Urinary bladder (tissue), 3 donors: ENCODE measurements at regions not wholly inside any gene's neighbourhood (a gene's known extent, or its start where the extent isn't known, plus 50 kb on each side); places are given as distances from the start of the nearest gene placed in this dataset.
"Not testable (repeated sequence)": the region's sequence is repeated elsewhere in the genome, so short reads cannot be mapped to it uniquely, and the experiment has no call there.

Experiments used
- DNase-seq: peaks from one replicate; pipeline ENCODE4 v3.0.0-alpha.2; 2015; ENCODE audit errors: extremely low spot score
- H3K27ac ChIP-seq: one replicate; pipeline ENCODE4 v1.5.1; 2013; ENCODE audit warnings: low read depth, mild to moderate bottlenecking, moderate library complexity
- H3K36me3 ChIP-seq: one replicate; pipeline ENCODE4 v1.6.1; 2013; ENCODE audit warnings: mild to moderate bottlenecking, moderate library complexity; ENCODE audit not compliant: insufficient read depth
- H3K4me1 ChIP-seq: one replicate; pipeline ENCODE4 v1.6.1; 2013; ENCODE audit warnings: mild to moderate bottlenecking, moderate library complexity; ENCODE audit not compliant: insufficient read depth
- H3K4me3 ChIP-seq: one replicate; pipeline ENCODE4 v1.5.1; 2013; ENCODE audit warnings: low read depth, low read length
- WGBS: extraction: QIAGEN DNeasy Blood & Tissue Kit; methylation state at CpG from one replicate; pipeline ENCODE4 v1.1.7; 2013; 5-methylcytosine and 5-hydroxymethylcytosine counted together
- donor health status: healthy with polysubstance abuse.
- donor health status: healthy.

DNA sequence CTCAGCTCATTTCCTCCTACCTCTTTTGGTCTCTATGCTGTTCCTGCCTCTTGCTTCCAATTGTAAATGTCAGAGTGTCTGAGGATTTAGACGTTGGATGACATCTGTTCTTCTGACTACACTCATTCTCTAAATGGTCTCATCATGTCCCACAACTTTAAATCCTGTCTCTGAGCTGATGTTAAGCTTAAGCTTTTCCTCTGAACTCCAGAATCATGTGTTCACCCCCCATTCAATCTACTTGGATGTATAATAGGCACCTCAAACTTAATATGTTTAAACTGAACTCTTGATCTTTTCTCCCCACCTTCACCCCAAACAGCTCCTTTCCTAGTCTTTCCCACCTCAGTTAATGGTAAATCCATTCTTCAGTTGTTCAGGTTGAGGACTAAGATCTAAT lies 433.6 kb downstream of the CSNK1G3 start:
- H3K4me3 ChIP-seq, result no peak overlapping the region
- H3K27ac ChIP-seq, result no peak overlapping the region
- H3K36me3 ChIP-seq, result no peaks in the 10 kb centered on the region
- WGBS, result 74% methylated on average over 1 of the region's 1 CpG
- no peak for DNase-seq
- no peaks in the 10 kb centered on the region for H3K4me1 ChIP-seq

DNA sequence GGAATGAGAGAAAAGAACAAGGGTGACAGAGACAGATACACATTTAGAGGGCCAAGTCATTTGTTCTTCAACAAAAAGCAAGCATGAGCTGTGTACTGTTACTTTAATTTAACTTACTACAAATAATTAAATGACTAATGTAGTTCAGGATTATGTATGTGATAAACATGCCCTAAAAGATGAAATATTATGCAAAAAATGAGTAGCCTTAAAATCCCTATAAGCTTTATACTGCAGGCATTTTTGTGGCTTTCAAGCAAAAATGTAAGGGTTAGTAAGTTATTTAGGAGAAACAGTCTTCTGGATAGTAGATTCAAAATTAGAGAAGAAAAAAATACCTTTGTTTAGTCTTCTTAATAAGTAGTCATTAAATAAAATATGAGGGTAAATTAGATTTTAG lies 431.2 kb downstream of the CSNK1G3 start:
- Histone ChIP-seq H3K4me3 (no peak overlapping the region), H3K36me3 (no peaks in the 10 kb centered on the region), H3K4me1 (no peaks in the 10 kb centered on the region), H3K27ac (no peak overlapping the region)
- no peak for DNase-seq

DNA sequence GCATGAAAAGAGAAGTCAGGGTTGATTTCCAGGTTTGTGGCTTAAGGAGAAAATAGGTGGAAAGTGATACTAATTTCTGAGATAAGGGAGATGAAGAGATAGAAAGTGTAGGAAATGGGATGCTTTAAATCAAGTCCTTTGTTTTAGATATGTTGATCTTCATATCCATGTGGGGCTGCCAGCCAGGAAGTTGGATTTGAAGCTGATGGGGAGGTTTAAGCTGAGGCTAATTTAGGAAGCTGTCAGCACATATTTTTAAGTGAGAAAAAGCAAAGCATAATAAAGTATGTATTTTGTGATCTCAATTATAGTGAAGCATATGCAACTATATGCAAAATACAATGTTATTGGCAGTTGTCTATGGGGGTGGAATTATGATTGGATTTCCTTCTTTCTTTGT lies 428.4 kb downstream of the CSNK1G3 start:
- no peak for DNase-seq
- Histone ChIP-seq H3K4me3 (no peak overlapping the region), H3K4me1 (no peaks in the 10 kb centered on the region), H3K27ac (no peak overlapping the region), H3K36me3 (no peaks in the 10 kb centered on the region)

DNA sequence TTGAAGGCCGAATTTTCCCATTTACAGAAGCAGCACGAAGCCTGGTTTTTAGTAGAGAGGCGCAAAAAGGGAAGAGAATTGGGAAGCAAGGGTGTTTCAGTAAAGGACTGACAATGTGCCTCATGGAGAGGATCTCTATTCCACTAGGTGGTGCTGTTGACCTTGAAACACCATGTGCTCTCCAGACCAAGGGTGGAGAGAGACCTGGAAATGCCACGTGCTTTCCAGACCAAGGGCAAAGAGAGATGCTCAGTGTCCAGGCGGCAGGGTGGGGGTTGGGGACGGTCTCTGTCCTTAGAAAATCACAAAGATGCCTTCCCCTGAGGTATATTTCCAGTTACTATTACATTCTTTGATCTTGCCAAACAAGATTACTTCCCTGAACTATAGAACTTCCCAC lies 425.3 kb downstream of the CSNK1G3 start:
- Histone ChIP-seq H3K4me3 (no peak overlapping the region), H3K27ac (no peak overlapping the region), H3K36me3 (no peaks in the 10 kb centered on the region), H3K4me1 (no peaks in the 10 kb centered on the region)
- DNase-seq, result no peak
- 71% methylated on average over 6 of the region's 6 CpGs for WGBS

DNA sequence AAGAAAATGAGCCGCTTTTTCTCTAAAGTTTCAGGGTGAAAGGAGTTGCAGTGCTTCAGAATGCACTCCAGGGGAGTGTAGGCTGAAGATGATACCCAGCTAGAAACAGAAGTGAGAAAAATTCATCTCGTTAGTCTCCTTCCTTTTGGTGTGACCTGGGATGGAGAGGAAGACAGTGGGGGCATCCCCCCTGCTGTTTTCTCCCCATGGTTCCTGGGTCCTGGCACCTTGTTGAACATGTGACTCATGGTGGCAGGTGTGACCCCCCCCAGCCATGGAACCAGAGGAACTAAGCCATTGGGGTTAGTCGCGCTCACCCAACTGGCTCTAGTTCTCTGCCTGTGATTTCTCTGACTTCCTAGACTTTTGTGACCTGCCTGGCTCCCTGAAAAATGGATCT lies 424.6 kb downstream of the CSNK1G3 start:
- H3K27ac ChIP-seq, result no peak overlapping the region
- H3K4me1 ChIP-seq, result no peaks in the 10 kb centered on the region
- no peaks in the 10 kb centered on the region for H3K36me3 ChIP-seq
- no peak overlapping the region for H3K4me3 ChIP-seq
- no peak for DNase-seq
- 98% methylated on average over 4 of the region's 4 CpGs for WGBS

DNA sequence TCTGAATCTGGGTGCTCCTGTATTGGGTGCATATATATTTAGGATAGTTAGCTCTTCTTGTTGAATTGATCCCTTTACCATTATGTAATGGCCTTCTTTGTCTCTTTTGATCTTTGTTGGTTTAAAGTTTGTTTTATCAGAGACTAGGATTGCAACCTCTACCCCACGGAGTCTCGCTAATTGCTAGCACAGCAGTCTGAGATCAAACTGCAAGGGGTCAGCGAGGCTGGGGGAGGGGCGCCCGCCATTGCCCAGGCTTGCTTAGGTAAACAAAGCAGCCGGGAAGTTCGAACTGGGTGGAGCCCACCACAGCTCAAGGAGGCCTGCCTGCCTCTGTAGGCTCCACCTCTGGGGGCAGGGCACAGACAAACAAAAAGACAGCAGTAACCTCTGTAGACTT lies 421.8 kb downstream of the CSNK1G3 start:
- H3K36me3 ChIP-seq, H3K4me3 ChIP-seq, DNase-seq, H3K4me1 ChIP-seq, H3K27ac ChIP-seq: not testable (repeated sequence)
- 65% methylated on average over 6 of the region's 7 CpGs for WGBS

DNA sequence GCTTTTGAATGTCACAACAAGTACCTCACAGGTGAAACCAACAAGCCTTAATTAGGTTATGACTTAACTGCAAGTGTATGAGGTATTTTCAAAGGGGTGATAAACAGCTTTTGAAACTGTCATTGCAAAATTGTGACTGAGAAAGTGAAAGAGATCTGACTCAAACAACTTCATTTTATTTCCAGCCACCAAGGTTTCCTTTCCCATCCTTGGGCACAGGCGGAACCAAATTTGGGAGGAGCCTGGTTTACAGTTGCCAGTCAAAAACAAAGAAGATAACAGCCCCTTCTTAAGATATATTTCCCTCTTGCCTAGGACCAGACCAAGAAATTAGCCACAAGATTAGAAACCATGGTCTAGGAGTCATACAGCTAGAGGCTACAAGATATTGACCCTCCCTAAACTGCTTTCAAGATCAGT lies 417.1 kb downstream of the CSNK1G3 start:
- Histone ChIP-seq H3K4me1 (no peaks in the 10 kb centered on the region), H3K4me3 (no peak overlapping the region), H3K27ac (no peak overlapping the region), H3K36me3 (no peaks in the 10 kb centered on the region)
- DNase-seq, result no peak
- 99% methylated on average over 1 of the region's 1 CpG for WGBS

DNA sequence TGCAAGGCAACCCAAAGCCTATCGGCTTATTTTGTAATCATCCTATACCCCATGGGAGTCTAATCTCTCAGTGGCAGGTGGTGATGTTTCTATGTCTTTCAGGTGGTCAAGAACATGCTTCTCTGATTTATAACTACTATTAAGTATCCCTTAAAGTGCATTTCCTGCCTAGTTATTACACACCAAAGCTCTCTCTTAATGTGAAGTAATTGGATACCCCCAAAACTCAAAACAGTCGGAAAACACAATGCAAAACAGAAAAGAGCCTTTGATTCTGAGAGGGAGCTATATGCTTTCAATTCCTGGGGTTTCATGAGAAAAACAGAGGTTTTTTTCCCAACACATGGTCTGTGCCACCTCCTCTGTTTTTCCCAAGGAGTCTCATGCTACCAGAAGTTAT lies 416.4 kb downstream of the CSNK1G3 start:
- DNase-seq, result no peak
- Histone ChIP-seq H3K4me1 (no peaks in the 10 kb centered on the region), H3K27ac (no peak overlapping the region), H3K4me3 (no peak overlapping the region), H3K36me3 (no peaks in the 10 kb centered on the region)
- WGBS, result 93% methylated on average over 2 of the region's 2 CpGs

DNA sequence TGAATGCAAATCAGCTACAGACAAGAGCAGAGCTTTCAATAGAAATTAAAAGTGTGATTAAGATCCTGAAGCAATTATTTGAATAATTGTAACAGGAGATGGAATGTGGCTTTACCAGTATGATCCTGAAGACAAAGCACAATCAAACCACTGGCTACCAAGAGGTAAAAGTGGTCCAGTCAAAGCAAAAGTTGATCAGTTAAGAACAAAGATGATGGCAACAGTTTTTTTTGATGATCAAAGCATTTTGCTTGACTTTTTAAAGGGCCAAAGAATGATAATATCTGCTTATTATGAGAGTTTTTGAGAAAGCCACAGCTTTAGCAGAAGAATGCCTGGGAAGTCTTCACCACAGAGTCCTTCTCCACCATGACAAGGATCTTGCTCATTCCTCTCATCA lies 409.2 kb downstream of the CSNK1G3 start:
- DNase-seq, result no peak
- no peak overlapping the region for H3K27ac ChIP-seq
- no peaks in the 10 kb centered on the region for H3K36me3 ChIP-seq
- H3K4me3 ChIP-seq, result no peak overlapping the region
- no peaks in the 10 kb centered on the region for H3K4me1 ChIP-seq

DNA sequence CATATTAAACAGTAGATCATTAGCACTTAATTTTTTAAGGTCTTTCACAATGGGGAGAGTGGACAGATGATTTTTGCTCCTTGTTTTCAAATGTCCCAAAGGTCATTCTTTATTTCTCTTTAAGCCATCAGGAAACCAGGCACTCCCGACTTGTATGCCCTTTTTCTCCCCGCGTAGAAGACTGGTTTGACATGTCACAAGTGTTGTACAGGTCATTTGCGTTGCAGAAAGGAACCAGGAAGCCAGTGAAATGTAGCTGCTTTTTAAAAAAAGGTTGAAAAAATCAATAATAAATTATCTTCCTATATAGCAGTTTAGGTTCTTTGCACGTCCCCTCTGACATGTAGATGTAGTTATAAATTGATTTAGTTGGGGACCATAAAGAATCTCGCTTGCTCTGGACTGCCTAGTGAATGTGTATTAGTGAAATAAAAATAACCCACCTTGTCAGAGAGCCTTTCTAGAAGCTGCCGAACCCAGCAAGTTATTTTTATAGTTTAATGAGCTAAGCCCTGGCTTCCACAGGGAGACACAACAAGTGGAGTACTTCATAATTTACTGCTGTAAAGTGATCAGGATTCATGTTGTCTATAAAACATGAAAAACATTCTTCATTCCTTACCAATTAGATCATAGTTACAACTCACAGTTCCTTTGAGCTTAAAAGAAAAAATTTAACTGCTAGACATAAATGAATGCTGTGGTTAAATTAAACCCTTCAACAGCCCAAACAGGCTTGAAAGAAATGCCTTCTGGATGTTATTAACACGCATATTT lies 404.6 kb downstream of the CSNK1G3 start:
- Histone ChIP-seq H3K4me1 (no peaks in the 10 kb centered on the region), H3K4me3 (no peak overlapping the region), H3K27ac (no peak overlapping the region), H3K36me3 (no peaks in the 10 kb centered on the region)
- DNase-seq, result peak; percentile 71
- WGBS, result 27% methylated on average over 8 of the region's 8 CpGs

DNA sequence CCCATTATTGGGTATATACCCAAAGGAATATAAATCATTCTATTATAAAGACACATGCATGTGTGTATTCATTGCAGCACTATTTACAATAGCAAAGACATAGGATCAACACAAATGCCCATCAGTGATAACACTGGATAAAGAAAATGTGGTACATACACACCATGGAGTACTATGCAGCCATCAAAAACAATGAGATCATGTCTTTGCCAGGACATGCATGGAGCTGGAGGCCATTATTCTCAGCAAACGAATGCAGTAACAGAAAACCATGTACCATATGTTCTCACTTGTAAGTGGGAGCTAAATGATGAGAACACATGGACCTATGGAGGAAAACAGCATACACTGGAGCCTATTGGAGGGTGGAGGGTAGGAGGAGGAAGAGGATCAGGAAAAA lies 402.4 kb downstream of the CSNK1G3 start:
- WGBS, result 78% methylated on average over 1 of the region's 1 CpG
- Histone ChIP-seq H3K4me3 (no peak overlapping the region), H3K27ac (no peak overlapping the region), H3K36me3 (no peaks in the 10 kb centered on the region), H3K4me1 (no peaks in the 10 kb centered on the region)
- DNase-seq, result no peak

DNA sequence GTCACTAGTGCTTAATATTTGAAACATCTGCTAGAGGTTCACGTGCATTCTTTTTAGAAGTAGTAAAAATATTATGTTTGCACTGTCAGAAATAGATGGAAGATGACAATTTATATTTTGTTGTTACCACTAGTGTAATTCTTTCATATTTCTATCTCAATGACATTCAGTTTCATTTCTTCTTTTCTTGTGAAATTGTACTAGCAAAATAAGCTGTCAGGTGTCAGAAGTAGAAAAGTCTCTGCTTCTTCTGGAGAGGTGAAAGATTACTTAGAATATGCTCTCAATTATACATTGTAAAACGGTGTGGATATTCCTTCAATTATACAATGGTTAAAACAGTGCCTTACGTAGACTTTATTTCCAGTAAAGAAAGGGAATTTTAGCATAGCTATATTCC lies 395.4 kb downstream of the CSNK1G3 start:
- Histone ChIP-seq H3K27ac (no peak overlapping the region), H3K36me3 (no peaks in the 10 kb centered on the region), H3K4me1 (no peaks in the 10 kb centered on the region), H3K4me3 (no peak overlapping the region)
- no peak for DNase-seq
- WGBS, result 92% methylated on average over 3 of the region's 3 CpGs

DNA sequence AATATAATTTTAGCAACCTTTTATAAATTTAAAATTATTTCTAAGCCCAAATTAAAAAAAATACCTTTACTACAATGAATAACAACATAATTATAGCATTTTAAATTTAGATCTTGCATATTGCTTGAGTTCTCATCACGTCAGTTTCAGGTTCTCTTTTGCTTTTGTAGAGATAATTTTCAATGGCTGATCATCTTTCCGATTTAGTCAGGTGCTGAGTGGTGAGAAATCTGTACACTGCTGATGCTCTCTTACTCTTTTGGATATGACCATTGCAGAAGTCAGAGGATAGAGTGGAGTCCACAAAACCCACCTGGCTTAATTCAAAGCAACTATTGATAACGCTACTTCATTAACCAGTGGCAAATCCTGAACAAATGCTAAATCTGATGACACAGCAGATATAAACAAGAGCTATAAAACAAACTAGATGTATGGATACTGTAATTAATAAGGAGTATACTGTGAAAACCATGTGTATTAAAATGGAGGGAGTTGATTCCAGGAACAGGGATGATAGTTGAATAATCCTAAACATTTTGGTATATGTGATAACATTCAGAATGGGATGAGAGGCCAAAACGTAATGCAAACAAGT lies 394.8 kb downstream of the CSNK1G3 start:
- Histone ChIP-seq H3K4me1 (no peaks in the 10 kb centered on the region), H3K36me3 (no peaks in the 10 kb centered on the region), H3K4me3 (no peak overlapping the region), H3K27ac (no peak overlapping the region)
- WGBS, result 94% methylated on average over 4 of the region's 4 CpGs
- DNase-seq, result no peak

DNA sequence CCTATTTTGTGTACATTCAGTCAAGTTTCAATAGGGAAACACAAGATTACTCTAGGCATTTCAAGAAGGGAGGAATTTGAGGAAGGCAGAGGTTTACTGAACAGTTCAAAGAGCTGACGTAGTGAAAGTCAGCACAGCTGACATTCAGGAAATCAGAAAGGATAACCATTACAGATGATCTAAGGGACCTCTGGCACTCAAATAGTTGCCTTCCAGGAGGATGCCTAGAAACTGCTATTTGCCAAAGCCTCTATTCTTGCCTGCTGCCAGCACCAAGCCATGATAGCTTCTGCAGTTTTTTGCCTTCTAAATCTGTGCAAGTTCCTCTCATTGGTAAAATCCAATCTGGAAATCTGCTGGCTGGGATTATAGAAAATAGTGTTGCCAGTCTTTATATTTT lies 373.1 kb downstream of the CSNK1G3 start:
- WGBS, result 85% methylated on average over 1 of the region's 1 CpG
- no peaks in the 10 kb centered on the region for H3K36me3 ChIP-seq

DNA sequence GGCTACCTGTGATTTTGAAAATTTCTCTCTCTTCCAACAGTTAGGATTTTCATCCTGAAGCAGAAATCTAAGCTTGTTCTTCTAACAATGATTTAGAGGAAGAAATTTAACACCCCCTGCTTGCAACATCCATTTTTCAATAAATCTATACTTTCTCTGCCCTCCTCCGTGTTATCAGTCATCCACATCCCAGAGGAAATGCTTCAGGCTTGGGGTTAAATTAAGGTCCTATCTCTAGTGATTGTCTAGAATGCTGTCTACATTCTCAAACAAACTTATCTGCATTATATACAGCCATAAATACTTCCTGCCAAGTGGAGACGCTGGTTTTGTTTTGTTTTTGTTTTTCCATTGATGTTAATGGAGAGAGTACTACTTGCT lies 371.0 kb downstream of the CSNK1G3 start:
- H3K4me3 ChIP-seq, result no peak overlapping the region
- no peaks in the 10 kb centered on the region for H3K36me3 ChIP-seq
- WGBS, result 22% methylated on average over 2 of the region's 2 CpGs
- H3K27ac ChIP-seq, result no peak overlapping the region
- DNase-seq, result no peak
- H3K4me1 ChIP-seq, result no peaks in the 10 kb centered on the region

More for the DNA sequence above, 373.1 kb downstream of the CSNK1G3 start:
- Histone ChIP-seq H3K4me1 (no peaks in the 10 kb centered on the region), H3K4me3 (no peak overlapping the region), H3K27ac (no peak overlapping the region)
- DNase-seq, result no peak
